SK-N-SH (cell line): ENCODE measurements at regions not wholly inside any gene's neighbourhood (a gene's known extent, or its start where the extent isn't known, plus 50 kb on each side); places are given as distances from the start of the nearest gene placed in this dataset.

Source experiments
- CTCF ChIP-seq: fragments of 200-600 bp; sonication (generic); IDR thresholded peaks from 2 replicates; pipeline ENCODE4 v1.6.1; 2017; ENCODE audit warnings: antibody characterized with exemption, mild to moderate bottlenecking, moderate library complexity
- EP300 ChIP-seq, 2 experiments: IDR thresholded peaks; 2 replicates each; pipeline versions ENCODE4 v1.4.0 to v1.6.1; 2012; ENCODE audit warnings: borderline replicate concordance in 1 of 2, low read depth in 1 of 2, low read length in 1 of 2
- FOXJ3 ChIP-seq: sonication (generic); formaldehyde crosslinking; IDR thresholded peaks from 2 replicates; pipeline ENCODE4 v1.5.1; 2020; ENCODE audit warnings: mild to moderate bottlenecking, missing genetic modification reagents
- FOXM1 ChIP-seq: IDR thresholded peaks from 2 replicates; pipeline ENCODE4 v1.4.0; 2012; ENCODE audit warnings: low read depth, mild to moderate bottlenecking
- POLR2AphosphoS5 ChIP-seq: IDR thresholded peaks from 2 replicates; pipeline ENCODE4 v1.6.1; 2012; ENCODE audit warnings: low read depth, low read length
- RAD21 ChIP-seq: IDR thresholded peaks from 2 replicates; pipeline ENCODE4 v1.6.1; 2012; ENCODE audit warnings: mild to moderate bottlenecking, low read length

GRCh38 chrX:22934640-22935039, 65.1 kb upstream of the DDX53 start:
- TF ChIP-seq RAD21 = no peak
- TF ChIP-seq EP300 (IDR thresholded peaks at IDR 0.05; ENCODE audit: borderline replicate concordance in 1 of 2, low read depth in 1 of 2, low read length in 1 of 2) = no peak
- TF ChIP-seq POLR2AphosphoS5 = no peak
- no peak for TF ChIP-seq FOXM1
- TF ChIP-seq CTCF = no peak
- no peak for TF ChIP-seq FOXJ3 (CRISPR knock-in tag)
